GM12878 (cell line): ENCODE measurements at regions not wholly inside any gene's neighbourhood (a gene's known extent, or its start where the extent isn't known, plus 50 kb on each side); places are given as distances from the start of the nearest gene placed in this dataset.

Experiments
- ATAC-seq: fragments of 200-7000 bp; cut with Tn5 transposase; 3 replicates; pipeline ENCODE4 v1.9.1; 2020; ENCODE audit warnings: mild to moderate bottlenecking, moderate library complexity
- BruUV-seq: library from RNA; stranded (reverse); fragments of 400-500 nt; replicated peaks from 2 replicates; lab custom pipeline; 2021; lab: Mats Ljungman, UMichigan
- CTCF ChIA-PET: fragments of 300-600 bp; sonication (Branson Sonifier 250); formaldehyde crosslinking; extraction: SDS; loops from one replicate; lab custom pipeline; 2021; ENCODE audit warnings: inconsistent platforms; lab: Yijun Ruan, JAX
- POLR2A ChIA-PET: fragments of 350-600 bp; formaldehyde crosslinking; extraction: SDS; loops from one replicate; lab custom pipeline; 2021; ENCODE audit warnings: inconsistent platforms; lab: Charles Lee
- RAD21 ChIA-PET: fragments of 300-600 bp; sonication (Branson Sonifier 250); formaldehyde crosslinking; loops from one replicate; lab custom pipeline; 2023; ENCODE audit warnings: antibody characterized with exemption; ENCODE audit not compliant: unreplicated experiment; lab: Charles Lee
- SMC1A ChIA-PET: fragments of 300-600 bp; sonication (Branson Sonifier 250); formaldehyde crosslinking; loops from one replicate; lab custom pipeline; 2023; ENCODE audit not compliant: unreplicated experiment, uncharacterized antibody; lab: Charles Lee
- DNase-seq: peaks from one replicate; pipeline ENCODE4 v3.0.0-alpha.2; 2011; ENCODE audit warnings: low read depth, low spot score
- FAIRE-seq: peaks from 3 replicates; lab custom pipeline; 2011; peaks lifted over from hg19 to GRCh38; lab: Jason Lieb, UNC
- H2AFZ ChIP-seq: 2 replicates; pipeline ENCODE4 v1.6.0; 2011; ENCODE audit warnings: low read depth, low read length, control low read depth; ENCODE audit not compliant: control insufficient read depth
- H3K27ac ChIP-seq: 2 replicates; pipeline ENCODE4 v1.5.1; 2011; ENCODE audit warnings: control low read depth; ENCODE audit not compliant: control insufficient read depth, insufficient read depth
- H3K27me3 ChIP-seq, 2 experiments: replicated peaks in 1 of 2; 2 replicates each; pipeline versions ENCODE4 v1.6.0 to v1.6.1; 2011; ENCODE audit warnings: low read length in 1 of 2; ENCODE audit not compliant: control insufficient read depth in 2 of 2, insufficient read depth in 2 of 2
- H3K36me3 ChIP-seq, 2 experiments: 2 replicates each; pipeline ENCODE4 v1.5.1; 2011; ENCODE audit warnings: low read length in 1 of 2; ENCODE audit not compliant: control insufficient read depth in 2 of 2, insufficient read depth in 2 of 2
- H3K4me1 ChIP-seq: 2 replicates; pipeline ENCODE4 v1.6.1; 2011; ENCODE audit warnings: mild to moderate bottlenecking, low read length, moderate library complexity, mixed read lengths; ENCODE audit not compliant: control insufficient read depth, insufficient read depth
- H3K4me2 ChIP-seq: 2 replicates; pipeline ENCODE4 v1.6.0; 2011; ENCODE audit warnings: control low read depth; ENCODE audit not compliant: control insufficient read depth, insufficient read depth
- H3K4me3 ChIP-seq: fragments of 200-600 bp; sonication (generic); 2 replicates; pipeline ENCODE4 v1.5.1; 2016
- H3K79me2 ChIP-seq: 2 replicates; pipeline ENCODE4 v1.6.0; 2011; ENCODE audit warnings: low read length; ENCODE audit not compliant: control insufficient read depth, insufficient read depth
- H3K9ac ChIP-seq: 2 replicates; pipeline ENCODE4 v1.8.0; 2011; ENCODE audit warnings: low read length, control low read depth, mixed read lengths; ENCODE audit not compliant: control insufficient read depth, insufficient read depth
- H3K9me3 ChIP-seq: replicated peaks from 3 replicates; pipeline ENCODE4 v1.5.1; 2011; ENCODE audit warnings: mild to moderate bottlenecking, low read length; ENCODE audit not compliant: control insufficient read depth, insufficient read depth
- H4K20me1 ChIP-seq: 2 replicates; pipeline ENCODE4 v1.6.0; 2011; ENCODE audit not compliant: control insufficient read depth, insufficient read depth
- ATF2 ChIP-seq: IDR thresholded peaks from 2 replicates; pipeline ENCODE4 v1.6.1; 2012; ENCODE audit warnings: low read length, inconsistent platforms
- CBFB ChIP-seq: IDR thresholded peaks from 2 replicates; pipeline ENCODE4 v1.6.1; 2016; ENCODE audit warnings: antibody characterized with exemption, low read depth
- MEF2B ChIP-seq: fragments of 450-650 bp; IDR thresholded peaks from 2 replicates; pipeline ENCODE4 v1.6.1; 2018; ENCODE audit warnings: mild to moderate bottlenecking, moderate library complexity; ENCODE audit not compliant: partially characterized antibody, poor library complexity, severe bottlenecking
- POLR2A ChIP-seq: IDR thresholded peaks from 2 replicates; pipeline ENCODE4 v1.6.1; 2011; ENCODE audit warnings: low read depth, mild to moderate bottlenecking, low read length
- RELA ChIP-seq: fragments of 450-650 bp; IDR thresholded peaks from 2 replicates; pipeline ENCODE4 v1.8.0; 2014; ENCODE audit warnings: borderline replicate concordance; ENCODE audit not compliant: partially characterized antibody
- SMAD1 ChIP-seq: fragments of 450-650 bp; IDR thresholded peaks from 2 replicates; pipeline ENCODE4 v1.6.1; 2018; ENCODE audit warnings: mild to moderate bottlenecking, low read depth; ENCODE audit not compliant: partially characterized antibody
- TARDBP ChIP-seq: IDR thresholded peaks from 2 replicates; pipeline ENCODE4 v1.6.1; 2016; ENCODE audit warnings: borderline replicate concordance
- USF2 ChIP-seq: IDR thresholded peaks from 2 replicates; pipeline ENCODE4 v1.6.1; 2011; ENCODE audit warnings: low read depth, low read length, improper control_type of control experiment, borderline replicate concordance
- ZNF384 ChIP-seq: IDR thresholded peaks from 2 replicates; pipeline ENCODE4 v1.6.1; 2012; ENCODE audit warnings: low read depth, mild to moderate bottlenecking, low read length, improper control_type of control experiment, borderline replicate concordance
- WGBS: methylation state at CpG from one replicate; pipeline ENCODE4 v1.1.6; 2016; ENCODE audit warnings: low lambda C conversion rate; ENCODE audit not compliant: insufficient replicate concordance, insufficient coverage; ENCODE audit errors: missing lambda C conversion rate; 5-methylcytosine and 5-hydroxymethylcytosine counted together
- in situ Hi-C: fragments of 300-500 bp; cut with MboI; formaldehyde crosslinking; loops from 9 replicates; pipeline ENCODE4 v1.14.3; 2018; ENCODE audit warnings: mixed read lengths
- intact Hi-C: fragments of 100-400 bp; cut with micrococcal nuclease; formaldehyde crosslinking; loops from one replicate; pipeline ENCODE4 v1.14.2; 2022; ENCODE audit not compliant: unreplicated experiment

GRCh38 chr2:147696426-147696825 lies 148.4 kb upstream of the ACVR2A start:
- no peak overlapping the region for H3K9ac ChIP-seq
- no peaks in the 10 kb centered on the region for H3K27me3 ChIP-seq
- no peak overlapping the region for H3K4me2 ChIP-seq
- in situ Hi-C loops, result no loop called here
- no peak overlapping the region for H3K4me3 ChIP-seq
- no peaks in the 10 kb centered on the region for H3K36me3 ChIP-seq
- WGBS, result 70% methylated on average over 2 of the region's 2 CpGs
- intact Hi-C loops, result no loop called here
- no peak for TF ChIP-seq POLR2A
- TF ChIP-seq SMAD1, result no peak
- TF ChIP-seq TARDBP, result no peak
- TF ChIP-seq MEF2B, result no peak
- TF ChIP-seq RELA, result no peak
- no peak for TF ChIP-seq USF2
- TF ChIP-seq CBFB, result no peak
- TF ChIP-seq ATF2, result no peak
- no peak for TF ChIP-seq ZNF384
- ChIA-PET POLR2A (no interaction called here), CTCF (interaction anchor here (1.4 kb wide), 1 partner anchor 10 kb away, joined by 4 read pairs; no protein-coding TSS in a partner anchor), RAD21 (interaction anchor here (1.0 kb wide), 1 partner anchor 610 kb away, joined by 3 read pairs; no protein-coding TSS in a partner anchor), SMC1A (interaction anchor here (0.7 kb wide), 1 partner anchor 33 kb away, joined by 3 read pairs; no protein-coding TSS in a partner anchor)
- H2AFZ ChIP-seq, result no peak overlapping the region
- no peaks in the 10 kb centered on the region; the same call in 1 of the 3 replicates for H3K9me3 ChIP-seq
- DNase-seq (no peak), ATAC-seq (no peak), FAIRE-seq (no peak)
- no peak overlapping the region for H3K27ac ChIP-seq
- no TSS peak for BruUV-seq
- no peaks in the 10 kb centered on the region for H3K79me2 ChIP-seq
- no peaks in the 10 kb centered on the region for H4K20me1 ChIP-seq
- no peaks in the 10 kb centered on the region for H3K4me1 ChIP-seq
